ENCODE measurements at regions not wholly inside any gene's neighbourhood (a gene's known extent, or its start where the extent isn't known, plus 50 kb on each side); places are given as distances from the start of the nearest gene placed in this dataset.

- no peak overlapping the region for H3K4me3 ChIP-seq (ENCODE audit: low read length)
- no peak for TF ChIP-seq ZNF274 (IDR thresholded peaks at IDR 0.05; ENCODE audit: low read depth, low read length)
These were observed 185.2 kb downstream of the SPRY1 start for GRCh38 chr4:123581802-123582201.

- no peak overlapping the region for H3K4me3 ChIP-seq (ENCODE audit: low read length)
- TF ChIP-seq ZNF274 (IDR thresholded peaks at IDR 0.05; ENCODE audit: low read depth, low read length) = no peak
These were observed 186.4 kb downstream of the SPRY1 start for GRCh38 chr4:123583043-123583442.

GRCh38 chr4:123585111-123585510 lies 188.5 kb downstream of the SPRY1 start:
- no peak overlapping the region for H3K4me3 ChIP-seq (ENCODE audit: low read length)
- no peak for TF ChIP-seq ZNF274 (IDR thresholded peaks at IDR 0.05; ENCODE audit: low read depth, low read length)

- H3K4me3 ChIP-seq (ENCODE audit: low read length) = peak overlapping the region; percentile 56; the same call in 1 of the 2 replicates
- TF ChIP-seq ZNF274 (IDR thresholded peaks at IDR 0.05; ENCODE audit: low read depth, low read length) = no peak
These were observed 191.4 kb downstream of the SPRY1 start for GRCh38 chr4:123587983-123588494.

- peak overlapping the region; percentile 56; the same call in 1 of the 2 replicates for H3K4me3 ChIP-seq (ENCODE audit: low read length)
- TF ChIP-seq ZNF274 (IDR thresholded peaks at IDR 0.05; ENCODE audit: low read depth, low read length) = no peak
These were observed 192.1 kb downstream of the SPRY1 start for GRCh38 chr4:123588631-123589241.

GRCh38 chr4:123589301-123589700 lies 192.7 kb downstream of the SPRY1 start:
- TF ChIP-seq ZNF274 (IDR thresholded peaks at IDR 0.05; ENCODE audit: low read depth, low read length) = no peak
- H3K4me3 ChIP-seq (ENCODE audit: low read length) = 0 out of 2 replicates have a peak overlapping the region, but pooled peaks have one; percentile 56

GRCh38 chr4:123591875-123592274 lies 195.3 kb downstream of the SPRY1 start:
- no peak overlapping the region for H3K4me3 ChIP-seq (ENCODE audit: low read length)
- TF ChIP-seq ZNF274 (IDR thresholded peaks at IDR 0.05; ENCODE audit: low read depth, low read length) = no peak

- TF ChIP-seq ZNF274 (IDR thresholded peaks at IDR 0.05; ENCODE audit: low read depth, low read length) = no peak
These were observed 197.1 kb downstream of the SPRY1 start for GRCh38 chr4:123593655-123594054.

GRCh38 chr4:123596805-123597204 lies 200.2 kb downstream of the SPRY1 start:
- TF ChIP-seq ZNF274 (IDR thresholded peaks at IDR 0.05; ENCODE audit: low read depth, low read length) = no peak
- no peak overlapping the region for H3K4me3 ChIP-seq (ENCODE audit: low read length)

More at GRCh38 chr4:123593655-123594054, 197.1 kb downstream of the SPRY1 start:
- no peak overlapping the region for H3K4me3 ChIP-seq (ENCODE audit: low read length)

- TF ChIP-seq ZNF274 (IDR thresholded peaks at IDR 0.05; ENCODE audit: low read depth, low read length) = no peak
- H3K4me3 ChIP-seq (ENCODE audit: low read length) = no peak overlapping the region
These were observed 201.0 kb downstream of the SPRY1 start for GRCh38 chr4:123597586-123597985.

- TF ChIP-seq ZNF274 (IDR thresholded peaks at IDR 0.05; ENCODE audit: low read depth, low read length) = no peak
- no peak overlapping the region for H3K4me3 ChIP-seq (ENCODE audit: low read length)
These were observed 201.7 kb downstream of the SPRY1 start for GRCh38 chr4:123598331-123598730.

- TF ChIP-seq ZNF274 (IDR thresholded peaks at IDR 0.05; ENCODE audit: low read depth, low read length) = no peak
- H3K4me3 ChIP-seq (ENCODE audit: low read length) = no peak overlapping the region
These were observed 202.7 kb downstream of the SPRY1 start for GRCh38 chr4:123599061-123599919.

GRCh38 chr4:123599920-123600810 lies 203.6 kb downstream of the SPRY1 start:
- peak overlapping the region; percentile 22; the same call in 1 of the 2 replicates for H3K4me3 ChIP-seq (ENCODE audit: low read length)
- no peak for TF ChIP-seq ZNF274 (IDR thresholded peaks at IDR 0.05; ENCODE audit: low read depth, low read length)

Measured in GM08714 (cell line).